ENCODE measurements at regions not wholly inside any gene's neighbourhood (a gene's known extent, or its start where the extent isn't known, plus 50 kb on each side); places are given as distances from the start of the nearest gene placed in this dataset.

- intact Hi-C loops (cut with DNase I): no loop called here
- Histone ChIP-seq H3K4me1 (no peaks in the 10 kb centered on the region), H3K4me3 (no peak overlapping the region), H3K27ac (no peak overlapping the region), H3K9me3 (no peaks in the 10 kb centered on the region), H3K36me3 (no peaks in the 10 kb centered on the region), H3K27me3 (no peaks in the 10 kb centered on the region)
- WGBS, 2 donors: 86 to 95% methylated on average over 2 of the region's 2 CpGs
- TF ChIP-seq EP300 (IDR thresholded peaks at IDR 0.05) (no peak), CTCF (IDR thresholded peaks at IDR 0.05) (no peak)
- DNase-seq: no peak
These were observed 99.8 kb downstream of the BTG1 start for GRCh38 chr12:92045852-92046251.

DNA sequence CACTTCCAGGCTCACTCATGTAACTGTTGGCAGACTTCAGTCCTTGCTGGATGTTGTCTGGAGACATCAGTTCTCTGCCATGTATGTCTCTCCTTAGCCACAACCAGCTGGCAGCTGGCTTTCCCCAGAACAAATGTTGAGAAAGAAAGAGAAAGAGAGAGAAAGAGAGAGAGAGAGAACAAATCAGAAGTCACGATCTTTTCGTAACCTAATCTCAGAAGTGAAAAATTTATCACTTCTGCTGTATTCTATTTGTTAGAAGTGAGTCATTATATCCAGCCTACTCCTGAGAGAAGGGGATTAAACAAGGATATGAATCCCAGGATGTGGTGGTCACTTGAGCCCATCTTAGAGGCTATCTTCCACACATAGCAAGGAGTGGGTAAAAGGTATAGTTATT, 101.2 kb downstream of the BTG1 start:
- Histone ChIP-seq H3K4me3 (no peak overlapping the region), H3K27ac (no peak overlapping the region), H3K27me3 (no peaks in the 10 kb centered on the region), H3K36me3 (no peaks in the 10 kb centered on the region), H3K4me1 (no peaks in the 10 kb centered on the region), H3K9me3 (no peaks in the 10 kb centered on the region)
- 85 to 91% methylated on average over 2 of the region's 2 CpGs for WGBS, 2 donors
- intact Hi-C loops (cut with DNase I): no loop called here
- DNase-seq: no peak
- TF ChIP-seq EP300 (IDR thresholded peaks at IDR 0.05) (no peak), POLR2A (IDR thresholded peaks at IDR 0.05) (no peak), CTCF (IDR thresholded peaks at IDR 0.05) (no peak), POLR2AphosphoS5 (IDR thresholded peaks at IDR 0.05) (no peak)

DNA sequence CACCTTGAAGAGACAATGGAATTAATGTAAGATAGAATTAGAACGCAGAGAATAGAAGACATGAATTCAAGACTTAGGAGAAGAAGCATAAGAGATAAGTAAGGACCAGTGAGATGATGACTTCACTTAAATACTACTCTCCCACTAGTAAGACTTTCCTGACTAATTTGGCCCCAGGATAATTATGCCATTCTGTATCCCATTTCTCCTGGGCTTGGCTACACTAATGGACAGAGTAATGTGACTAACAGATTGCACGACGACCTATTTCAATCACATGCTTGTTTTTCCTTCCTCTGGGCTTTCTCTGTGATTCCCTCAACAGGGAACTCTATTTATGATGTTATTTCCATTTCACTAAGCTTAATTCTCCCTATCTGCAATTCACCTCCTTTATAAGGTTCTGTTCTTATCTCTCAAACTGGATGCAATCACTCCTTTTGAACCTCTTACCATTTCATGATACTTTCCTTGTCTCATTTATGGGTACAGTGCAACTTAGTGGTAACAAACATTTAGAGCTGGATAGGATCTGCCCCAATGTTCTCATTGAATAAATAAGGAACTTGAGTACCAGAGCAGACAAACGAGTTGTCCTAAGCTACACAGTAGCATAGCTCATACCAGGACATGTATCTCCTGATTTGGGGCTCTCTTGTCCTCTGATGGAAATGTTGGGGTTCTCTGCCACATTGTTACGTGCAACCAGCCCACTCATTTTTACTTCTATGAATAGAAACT, 102.7 kb downstream of the BTG1 start:
- no peaks in the 10 kb centered on the region for H3K4me1 ChIP-seq
- intact Hi-C loops (cut with DNase I): no loop called here
- H3K27me3 ChIP-seq: no peaks in the 10 kb centered on the region
- no peak for DNase-seq
- no peaks in the 10 kb centered on the region for H3K36me3 ChIP-seq
- 87 to 88% methylated on average over 5 of the region's 5 CpGs for WGBS, 2 donors
- no peak overlapping the region for H3K27ac ChIP-seq
- H3K4me3 ChIP-seq: no peak overlapping the region
- no peak for TF ChIP-seq CTCF (IDR thresholded peaks at IDR 0.05)
- TF ChIP-seq POLR2AphosphoS5 (IDR thresholded peaks at IDR 0.05): no peak
- TF ChIP-seq POLR2A (IDR thresholded peaks at IDR 0.05): no peak
- TF ChIP-seq EP300 (IDR thresholded peaks at IDR 0.05): no peak
- no peaks in the 10 kb centered on the region for H3K9me3 ChIP-seq

DNA sequence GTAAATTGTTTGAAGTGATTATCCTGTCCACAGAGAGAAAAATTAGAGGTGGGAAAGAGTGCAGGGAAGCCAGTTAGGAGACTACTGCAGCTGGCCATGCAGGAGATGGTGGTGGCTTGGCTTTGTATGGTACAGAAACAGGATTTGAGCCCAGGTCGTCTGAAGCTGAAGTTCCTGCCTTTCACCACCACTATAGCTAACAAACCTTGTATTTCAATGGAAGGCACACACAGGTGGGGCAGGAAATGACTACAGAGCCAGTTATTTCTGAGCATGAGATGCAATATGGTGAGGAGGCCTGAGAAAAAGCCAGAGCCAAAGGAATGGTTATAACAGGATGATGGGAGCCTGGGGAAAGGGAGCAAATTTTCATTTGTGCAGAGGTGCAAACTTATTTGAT, 103.9 kb downstream of the BTG1 start:
- intact Hi-C loops (cut with DNase I): no loop called here
- no peak for DNase-seq
- H3K4me3 ChIP-seq: no peak overlapping the region
- H3K4me1 ChIP-seq: peaks cover 0 to 7% (median 6%) of the 10 kb centered on the region in 4 donors
- no peaks in the 10 kb centered on the region for H3K9me3 ChIP-seq
- H3K27ac ChIP-seq: no peak overlapping the region
- WGBS, 2 donors: 27 to 44% methylated on average over 1 of the region's 1 CpG
- TF ChIP-seq CTCF (IDR thresholded peaks at IDR 0.05) (no peak), EP300 (IDR thresholded peaks at IDR 0.05) (no peak), POLR2AphosphoS5 (IDR thresholded peaks at IDR 0.05) (no peak), POLR2A (IDR thresholded peaks at IDR 0.05) (no peak)
- H3K36me3 ChIP-seq: no peaks in the 10 kb centered on the region
- H3K27me3 ChIP-seq: no peaks in the 10 kb centered on the region

- Histone ChIP-seq H3K4me1 (peaks cover 0 to 34% (median 22%) of the 10 kb centered on the region in 4 donors), H3K36me3 (no peaks in the 10 kb centered on the region), H3K27ac (no peak overlapping the region), H3K4me3 (no peak overlapping the region), H3K27me3 (no peaks in the 10 kb centered on the region), H3K9me3 (no peaks in the 10 kb centered on the region)
- WGBS, 2 donors: 94% methylated on average over 3 of the region's 3 CpGs
- TF ChIP-seq POLR2A (IDR thresholded peaks at IDR 0.05) (no peak), CTCF (IDR thresholded peaks at IDR 0.05) (no peak), POLR2AphosphoS5 (IDR thresholded peaks at IDR 0.05) (no peak), EP300 (IDR thresholded peaks at IDR 0.05) (no peak)
- no peak for DNase-seq
- intact Hi-C loops (cut with DNase I): loop anchor here (10.0 kb wide), 1 partner anchor 526 kb away; no protein-coding TSS in a partner anchor
These were observed 106.6 kb downstream of the BTG1 start for GRCh38 chr12:92039046-92039445.

Data from sigmoid colon (tissue), 6 donors.